ENCODE measurements at regions not wholly inside any gene's neighbourhood (a gene's known extent, or its start where the extent isn't known, plus 50 kb on each side); places are given as distances from the start of the nearest gene placed in this dataset.
"Not testable (repeated sequence)": the region's sequence is repeated elsewhere in the genome, so short reads cannot be mapped to it uniquely, and the experiment has no call there.

DNA sequence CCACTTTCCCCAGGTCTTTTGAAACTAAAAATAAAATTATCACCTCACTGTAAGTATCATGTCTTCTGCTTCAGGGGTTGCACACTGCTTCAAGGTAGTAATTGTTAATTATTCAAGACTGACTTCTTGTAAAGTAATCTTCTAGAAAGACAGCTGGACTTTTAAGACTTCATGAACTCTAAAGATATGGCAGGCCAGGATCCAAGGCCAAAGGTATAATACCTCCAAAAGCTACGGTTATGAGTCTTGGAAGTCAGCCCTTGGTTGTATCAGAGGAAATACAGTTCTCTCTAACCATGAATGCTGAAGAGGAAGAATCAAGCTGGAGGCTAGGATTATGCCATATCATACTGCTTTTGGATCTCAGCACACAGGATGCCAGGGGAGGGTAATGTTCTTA is 1346.8 kb upstream of the GJE1 start:
- ATAC-seq: no peak
- Histone ChIP-seq H3K9me3 (no peaks in the 10 kb centered on the region), H3K36me3 (no peaks in the 10 kb centered on the region), H3K4me1 (no peaks in the 10 kb centered on the region), H3K4me3 (no peak overlapping the region), H3K27me3 (no peaks in the 10 kb centered on the region), H3K27ac (no peak overlapping the region)
- WGBS, 2 donors (ENCODE audit: low coverage in 1 of 2): 64 to 80% methylated on average over 1 of the region's 1 CpG
- TF ChIP-seq POLR2A (IDR thresholded peaks at IDR 0.05) (no peak), CTCF (IDR thresholded peaks at IDR 0.05) (no peak), EP300 (IDR thresholded peaks at IDR 0.05) (no peak), POLR2AphosphoS5 (IDR thresholded peaks at IDR 0.05) (no peak)

GRCh38 chr6:140784573-140784972 is 1348.2 kb upstream of the GJE1 start:
- Histone ChIP-seq H3K4me1 (no peaks in the 10 kb centered on the region), H3K36me3 (no peaks in the 10 kb centered on the region), H3K9me3 (no peaks in the 10 kb centered on the region), H3K4me3 (no peak overlapping the region), H3K27ac (no peak overlapping the region), H3K27me3 (no peaks in the 10 kb centered on the region)
- ATAC-seq: no peak
- WGBS, 2 donors (ENCODE audit: low coverage in 1 of 2): 54 to 58% methylated on average over 2 of the region's 2 CpGs
- TF ChIP-seq EP300 (IDR thresholded peaks at IDR 0.05) (no peak), POLR2AphosphoS5 (IDR thresholded peaks at IDR 0.05) (no peak), CTCF (IDR thresholded peaks at IDR 0.05) (no peak), POLR2A (IDR thresholded peaks at IDR 0.05) (no peak)

GRCh38 chr6:140783504-140783903 is 1349.2 kb upstream of the GJE1 start:
- whole genome bisulfite sequencing, 2 donors (ENCODE audit: low coverage in 1 of 2): 100% methylated on average over 2 of the region's 2 CpGs
- ATAC-seq, H3K4me1 ChIP-seq, H3K27ac ChIP-seq, H3K27me3 ChIP-seq, H3K4me3 ChIP-seq, H3K9me3 ChIP-seq, H3K36me3 ChIP-seq: not testable (repeated sequence)

- no peak for TF ChIP-seq POLR2AphosphoS5 (IDR thresholded peaks at IDR 0.05)
- no peak for TF ChIP-seq CTCF (IDR thresholded peaks at IDR 0.05)
- no peak for TF ChIP-seq POLR2A (IDR thresholded peaks at IDR 0.05)
- TF ChIP-seq EP300 (IDR thresholded peaks at IDR 0.05): no peak
- H3K9me3 ChIP-seq: no peaks in the 10 kb centered on the region
- no peak for ATAC-seq
- H3K4me3 ChIP-seq: no peak overlapping the region
- 75 to 100% methylated on average over 1 of the region's 1 CpG for WGBS, 2 donors (ENCODE audit: low coverage in 1 of 2)
- no peaks in the 10 kb centered on the region for H3K27me3 ChIP-seq
- H3K4me1 ChIP-seq: no peaks in the 10 kb centered on the region
- no peaks in the 10 kb centered on the region for H3K36me3 ChIP-seq
- H3K27ac ChIP-seq: no peak overlapping the region
These were observed 1349.8 kb upstream of the GJE1 start for GRCh38 chr6:140782941-140783340.

DNA sequence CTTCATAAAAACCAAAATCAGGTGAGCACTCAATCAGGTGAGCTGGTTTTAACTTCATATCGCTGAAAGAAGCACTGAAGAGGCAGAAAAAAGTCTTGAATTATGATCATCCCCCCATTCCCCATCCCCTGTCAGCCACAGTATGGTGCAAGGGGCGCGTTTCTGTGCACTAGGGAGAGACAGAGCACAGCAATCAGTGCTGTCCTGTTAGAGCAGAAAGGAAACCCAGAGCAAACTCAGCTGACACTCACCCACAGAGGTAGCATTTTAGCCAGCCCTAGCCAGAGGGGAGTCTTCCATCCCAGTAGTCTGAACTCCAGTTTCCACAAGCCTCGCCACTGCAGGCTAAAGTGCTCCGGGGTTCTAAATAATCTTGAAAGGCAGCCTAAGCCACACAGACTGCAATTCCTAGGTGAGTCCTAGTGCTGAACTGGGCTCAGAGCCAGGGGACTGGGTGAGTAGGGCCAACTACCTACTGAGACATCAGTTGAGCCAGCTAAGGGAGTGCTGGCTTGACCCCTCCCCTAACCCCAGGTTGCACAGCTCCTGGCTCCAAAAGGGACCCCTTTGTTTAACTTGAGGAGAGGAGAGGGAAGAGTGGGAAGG is 1352.6 kb upstream of the GJE1 start:
- no peak for ATAC-seq
- no peak overlapping the region for H3K4me3 ChIP-seq
- no peaks in the 10 kb centered on the region for H3K27me3 ChIP-seq
- no peaks in the 10 kb centered on the region for H3K9me3 ChIP-seq
- WGBS, 2 donors (ENCODE audit: low coverage in 1 of 2): 86 to 87% methylated on average over 1 to 3 of the region's 5 CpGs
- no peaks in the 10 kb centered on the region for H3K4me1 ChIP-seq
- H3K36me3 ChIP-seq: no peaks in the 10 kb centered on the region
- no peak for TF ChIP-seq CTCF (IDR thresholded peaks at IDR 0.05)
- TF ChIP-seq POLR2AphosphoS5 (IDR thresholded peaks at IDR 0.05): no peak
- no peak for TF ChIP-seq POLR2A (IDR thresholded peaks at IDR 0.05)
- no peak for TF ChIP-seq EP300 (IDR thresholded peaks at IDR 0.05)
- H3K27ac ChIP-seq: no peak overlapping the region
